ENCODE measurements at regions not wholly inside any gene's neighbourhood (a gene's known extent, or its start where the extent isn't known, plus 50 kb on each side); places are given as distances from the start of the nearest gene placed in this dataset.

DNA sequence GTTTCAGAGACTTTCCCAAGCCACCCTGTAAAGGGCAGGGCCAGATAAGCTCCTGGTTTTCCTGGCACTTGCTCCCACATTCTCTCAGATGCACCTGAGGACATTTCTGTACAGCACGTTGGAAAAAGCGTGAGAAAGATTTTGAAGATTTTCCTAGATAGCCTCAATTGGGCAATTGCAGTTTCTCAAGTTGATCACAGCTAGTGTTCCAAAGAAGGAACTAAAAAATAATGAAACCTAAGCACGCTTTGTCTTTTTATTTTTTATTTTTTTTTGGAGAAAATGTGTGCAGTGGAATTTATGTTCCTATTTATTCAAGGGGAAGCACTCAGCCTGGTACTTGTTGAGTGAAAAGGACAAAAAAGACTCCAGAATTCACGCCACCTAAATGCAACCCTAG is 429.1 kb downstream of the RNF144A start:
- TF ChIP-seq, protein P1, sequence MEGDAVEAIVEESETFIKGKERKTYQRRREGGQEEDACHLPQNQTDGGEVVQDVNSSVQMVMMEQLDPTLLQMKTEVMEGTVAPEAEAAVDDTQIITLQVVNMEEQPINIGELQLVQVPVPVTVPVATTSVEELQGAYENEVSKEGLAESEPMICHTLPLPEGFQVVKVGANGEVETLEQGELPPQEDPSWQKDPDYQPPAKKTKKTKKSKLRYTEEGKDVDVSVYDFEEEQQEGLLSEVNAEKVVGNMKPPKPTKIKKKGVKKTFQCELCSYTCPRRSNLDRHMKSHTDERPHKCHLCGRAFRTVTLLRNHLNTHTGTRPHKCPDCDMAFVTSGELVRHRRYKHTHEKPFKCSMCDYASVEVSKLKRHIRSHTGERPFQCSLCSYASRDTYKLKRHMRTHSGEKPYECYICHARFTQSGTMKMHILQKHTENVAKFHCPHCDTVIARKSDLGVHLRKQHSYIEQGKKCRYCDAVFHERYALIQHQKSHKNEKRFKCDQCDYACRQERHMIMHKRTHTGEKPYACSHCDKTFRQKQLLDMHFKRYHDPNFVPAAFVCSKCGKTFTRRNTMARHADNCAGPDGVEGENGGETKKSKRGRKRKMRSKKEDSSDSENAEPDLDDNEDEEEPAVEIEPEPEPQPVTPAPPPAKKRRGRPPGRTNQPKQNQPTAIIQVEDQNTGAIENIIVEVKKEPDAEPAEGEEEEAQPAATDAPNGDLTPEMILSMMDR (IDR thresholded peaks at IDR 0.05; ENCODE audit: low read depth, low read length), result no peak
- no peaks in the 10 kb centered on the region for H3K27me3 ChIP-seq
- peaks cover 10% of the 10 kb centered on the region for H3K4me1 ChIP-seq (ENCODE audit: low read depth)

DNA sequence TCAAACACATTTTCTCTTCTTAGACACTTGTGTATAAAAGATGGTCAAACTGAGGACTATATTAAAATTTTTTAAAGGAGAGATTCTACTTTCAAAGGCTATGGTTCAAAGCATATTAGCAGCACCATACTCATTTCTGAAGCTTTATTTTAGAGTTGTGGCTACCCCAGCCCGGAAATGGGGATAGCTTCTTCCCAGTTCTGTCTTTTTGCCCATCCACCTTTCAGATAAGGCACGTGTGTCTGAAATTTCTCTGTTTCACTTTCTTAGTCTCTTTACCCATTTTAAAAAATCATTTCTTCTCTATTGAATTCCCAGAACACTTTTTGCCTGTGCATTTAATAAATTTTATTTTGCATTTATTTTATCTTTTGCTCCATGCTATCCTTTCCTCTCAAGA is 431.5 kb downstream of the RNF144A start:
- TF ChIP-seq, protein P1 (IDR thresholded peaks at IDR 0.05; ENCODE audit: low read depth, low read length), result no peak
- no peaks in the 10 kb centered on the region for H3K27me3 ChIP-seq

More for the DNA sequence above, 429.1 kb downstream of the RNF144A start:
- Histone ChIP-seq H3K36me3 (no peaks in the 10 kb centered on the region), H3K27ac (no peak overlapping the region), H3K9me3 (ENCODE audit: low read depth) (no peaks in the 10 kb centered on the region), H3K4me3 (no peak overlapping the region)
- DNase-seq (ENCODE audit: low read depth in 1 of 2, low spot score in 1 of 2), result no peak

DNA sequence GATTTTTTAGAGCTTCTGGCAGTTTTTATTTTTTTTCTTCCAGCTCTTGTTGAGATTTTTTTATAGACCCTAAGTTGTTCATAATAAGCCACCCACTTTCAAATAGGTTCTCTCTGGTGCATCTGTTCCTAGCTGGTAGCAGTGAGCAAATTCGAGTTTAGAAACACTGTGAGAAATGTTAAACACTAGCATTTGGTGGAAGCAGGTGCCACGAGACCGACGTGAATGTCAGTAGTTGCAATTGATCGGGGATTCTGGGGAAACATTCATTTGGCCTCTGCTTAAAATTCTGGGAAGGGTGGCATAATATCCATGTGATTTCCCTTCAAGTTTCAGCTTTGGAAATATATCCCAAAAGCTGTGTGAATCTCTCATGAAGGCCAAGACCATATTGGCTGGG is 435.0 kb downstream of the RNF144A start:
- Histone ChIP-seq H3K27me3 (no peaks in the 10 kb centered on the region), H3K4me3 (no peak overlapping the region), H3K27ac (no peak overlapping the region), H3K4me1 (ENCODE audit: low read depth) (no peaks in the 10 kb centered on the region), H3K9me3 (ENCODE audit: low read depth) (no peaks in the 10 kb centered on the region), H3K36me3 (no peaks in the 10 kb centered on the region)
- no peak for DNase-seq (ENCODE audit: low read depth in 1 of 2, low spot score in 1 of 2)
- TF ChIP-seq, protein P1 (IDR thresholded peaks at IDR 0.05; ENCODE audit: low read depth, low read length), result no peak

More for the DNA sequence above, 431.5 kb downstream of the RNF144A start:
- Histone ChIP-seq H3K4me1 (ENCODE audit: low read depth) (peaks cover 10% of the 10 kb centered on the region), H3K4me3 (no peak overlapping the region), H3K9me3 (ENCODE audit: low read depth) (no peaks in the 10 kb centered on the region), H3K36me3 (no peaks in the 10 kb centered on the region), H3K27ac (no peak overlapping the region)
- DNase-seq (ENCODE audit: low read depth in 1 of 2, low spot score in 1 of 2), result no peak

DNA sequence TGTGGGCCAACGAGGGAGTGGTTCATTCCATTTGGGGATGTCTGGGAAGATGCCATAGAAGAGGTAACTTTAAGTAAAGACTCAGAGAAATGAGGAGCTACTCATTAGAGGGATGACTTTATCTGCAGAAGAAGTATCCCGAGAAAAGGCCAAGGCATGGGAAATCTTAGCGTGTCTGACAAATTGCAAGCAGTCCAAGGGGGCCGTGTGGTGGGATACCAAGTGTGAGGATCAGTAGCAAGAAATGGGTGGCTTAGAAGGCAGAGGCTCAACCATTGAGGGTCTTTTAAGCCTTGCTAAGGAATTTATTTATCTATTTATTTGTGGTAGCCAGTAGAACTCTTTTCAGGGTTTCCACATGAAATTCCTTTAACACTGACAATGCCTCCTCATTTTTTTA is 436.4 kb downstream of the RNF144A start:
- Histone ChIP-seq H3K4me1 (ENCODE audit: low read depth) (no peaks in the 10 kb centered on the region), H3K36me3 (no peaks in the 10 kb centered on the region), H3K27me3 (no peaks in the 10 kb centered on the region), H3K27ac (no peak overlapping the region), H3K9me3 (ENCODE audit: low read depth) (no peaks in the 10 kb centered on the region), H3K4me3 (no peak overlapping the region)
- DNase-seq (ENCODE audit: low read depth in 1 of 2, low spot score in 1 of 2), result no peak
- TF ChIP-seq, protein P1 (IDR thresholded peaks at IDR 0.05; ENCODE audit: low read depth, low read length), result no peak

DNA sequence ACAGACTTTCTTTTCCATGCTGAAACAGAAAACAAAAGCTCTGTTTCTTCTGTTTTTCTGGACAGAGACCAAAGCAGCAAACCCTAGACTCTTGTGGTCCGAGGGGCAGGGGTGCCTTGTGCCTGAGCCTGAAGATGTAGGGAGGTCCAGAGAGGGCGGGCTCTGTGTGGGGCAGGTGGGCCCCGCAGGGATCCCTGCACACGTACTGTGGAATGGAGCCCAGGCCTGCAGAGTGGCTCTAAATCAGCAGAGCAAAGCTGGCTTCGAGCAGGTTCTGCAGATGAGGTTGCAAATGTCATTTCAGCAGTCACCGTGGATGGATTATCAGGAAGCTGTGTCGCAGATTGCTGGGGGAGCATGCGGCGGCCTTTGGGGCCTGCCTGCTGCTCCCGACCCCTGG is 438.6 kb downstream of the RNF144A start:
- Histone ChIP-seq H3K4me3 (no peak overlapping the region), H3K27me3 (no peaks in the 10 kb centered on the region), H3K36me3 (no peaks in the 10 kb centered on the region), H3K4me1 (ENCODE audit: low read depth) (peaks cover 9% of the 10 kb centered on the region), H3K27ac (no peak overlapping the region), H3K9me3 (ENCODE audit: low read depth) (no peaks in the 10 kb centered on the region)
- TF ChIP-seq, protein P1 (IDR thresholded peaks at IDR 0.05; ENCODE audit: low read depth, low read length), result no peak
- DNase-seq (ENCODE audit: low read depth in 1 of 2, low spot score in 1 of 2), result no peak
